GM18499 (cell line): ENCODE measurements at regions not wholly inside any gene's neighbourhood (a gene's known extent, or its start where the extent isn't known, plus 50 kb on each side); places are given as distances from the start of the nearest gene placed in this dataset.
A peak's percentile ranks its signal among the peaks of the same experiment; 100 is the strongest.

Experiments used
- ATAC-seq: cut with Tn5 transposase; IDR thresholded peaks from one replicate; pipeline ENCODE4 v1.9.1; 2021; ENCODE audit warnings: moderate number of reproducible peaks; ENCODE audit not compliant: insufficient read depth, unreplicated experiment

DNA sequence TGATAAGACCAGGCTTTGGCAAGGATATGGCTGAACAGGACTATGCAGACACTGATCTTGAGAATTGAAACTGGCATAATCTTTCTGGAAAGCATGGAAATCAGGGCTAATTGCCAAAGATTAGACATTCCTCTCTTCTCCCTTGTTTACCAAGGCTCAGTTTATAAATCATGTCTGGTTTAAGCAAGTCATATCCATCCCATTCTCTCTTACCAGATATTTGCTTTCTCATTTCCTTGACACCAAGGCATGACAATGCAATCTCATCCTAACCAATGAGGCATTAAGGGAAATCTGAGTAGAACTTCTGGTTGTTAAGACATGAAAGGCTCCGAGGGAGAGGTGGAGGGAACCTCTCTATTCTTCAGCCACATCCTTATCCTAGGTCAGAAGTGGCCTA lies 110.3 kb upstream of the CEP85L start:
- no peak for ATAC-seq

- no peak for ATAC-seq
Observed at GRCh38 chr6:118758946-118759345, 107.6 kb upstream of the CEP85L start.

DNA sequence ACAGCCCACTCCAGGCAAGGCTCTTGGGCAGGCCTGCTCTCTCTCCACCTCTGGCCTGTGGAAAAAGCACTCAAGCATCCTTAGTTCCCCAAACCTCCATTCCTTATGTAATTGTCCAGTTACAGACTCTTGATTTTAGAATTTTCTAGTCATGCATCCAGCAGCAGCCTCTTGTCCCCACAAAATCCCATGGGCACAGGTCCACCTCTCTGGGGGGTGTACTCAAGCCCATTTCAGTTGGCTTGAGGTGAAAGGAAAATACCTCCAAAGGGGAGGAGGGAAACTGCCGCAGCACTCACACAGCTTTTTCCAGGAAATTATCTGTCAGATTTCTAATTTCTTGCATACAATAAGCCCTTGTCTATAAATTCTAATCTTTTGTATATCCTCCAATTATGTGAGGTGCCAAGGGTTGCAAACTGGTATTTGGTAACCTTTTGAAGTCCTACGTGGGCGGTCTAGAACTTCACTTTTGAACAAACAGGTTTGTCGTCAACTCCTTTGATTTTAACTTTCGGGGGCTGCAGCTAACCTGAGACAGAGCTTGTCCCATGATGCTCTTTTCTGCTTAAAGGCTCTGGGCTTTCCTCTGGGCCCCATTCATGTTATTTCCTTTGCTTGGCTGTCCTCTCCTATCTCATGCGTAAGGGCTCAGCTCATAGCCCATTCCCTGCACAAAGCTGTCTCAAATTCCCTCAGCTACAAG lies 104.7 kb upstream of the CEP85L start:
- no peak for ATAC-seq

GRCh38 chr6:118752803-118753202 lies 101.4 kb upstream of the CEP85L start:
- no peak for ATAC-seq

GRCh38 chr6:118751072-118751471 lies 99.7 kb upstream of the CEP85L start:
- ATAC-seq = no peak

- no peak for ATAC-seq
Observed at GRCh38 chr6:118750143-118750542, 98.8 kb upstream of the CEP85L start.

DNA sequence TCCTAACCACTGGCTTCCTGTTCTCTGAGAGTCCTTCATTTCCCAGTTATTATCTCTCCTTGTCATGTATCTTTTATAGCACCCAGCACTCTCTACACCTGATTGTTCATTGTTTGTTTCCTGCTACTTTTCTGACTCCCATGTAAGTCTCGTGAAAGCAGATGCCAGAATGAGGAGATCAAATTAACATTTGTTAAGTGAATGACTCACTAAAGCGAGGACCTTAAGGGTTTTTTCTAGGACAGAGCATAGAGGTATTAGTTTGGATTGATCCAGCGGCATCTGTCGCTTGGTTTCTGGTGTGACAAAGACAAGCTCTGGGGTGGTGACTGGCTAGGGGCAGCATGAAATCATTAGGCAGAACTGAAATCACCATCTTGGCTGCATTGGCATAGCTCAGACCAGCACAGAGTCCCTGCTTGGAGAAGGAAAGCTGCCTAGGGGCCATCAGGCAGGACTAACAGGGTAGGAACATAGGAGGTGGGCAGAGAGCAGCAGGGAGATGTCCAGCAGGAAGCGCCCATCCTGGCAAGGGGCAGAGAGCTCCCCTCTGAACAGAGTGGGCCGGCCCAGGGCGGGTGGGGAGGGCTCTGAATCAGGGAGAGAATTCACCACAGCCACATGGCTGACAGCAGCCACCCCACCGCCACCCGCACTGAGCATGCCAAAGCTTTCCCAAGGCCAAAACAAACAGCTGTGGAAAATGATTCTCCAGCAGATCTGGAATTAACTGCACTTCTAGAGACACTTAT lies 97.1 kb upstream of the CEP85L start:
- ATAC-seq = no peak

DNA sequence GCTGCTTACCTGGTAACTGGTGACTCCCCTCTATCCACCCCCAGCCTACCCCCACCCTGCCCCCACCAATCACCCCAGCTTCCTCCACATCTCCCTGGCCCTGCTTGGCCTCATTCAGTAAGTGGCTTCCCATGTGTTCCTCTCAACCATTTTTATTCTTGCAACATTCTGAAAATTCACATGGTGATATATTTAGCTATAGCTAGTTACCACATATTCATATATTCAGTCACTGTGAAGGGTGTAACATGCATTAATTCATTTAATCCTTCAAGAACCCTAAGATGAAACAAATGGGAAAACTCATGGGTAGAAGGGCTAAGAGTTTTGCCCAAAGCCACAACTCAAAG lies 95.4 kb upstream of the CEP85L start:
- no peak for ATAC-seq

DNA sequence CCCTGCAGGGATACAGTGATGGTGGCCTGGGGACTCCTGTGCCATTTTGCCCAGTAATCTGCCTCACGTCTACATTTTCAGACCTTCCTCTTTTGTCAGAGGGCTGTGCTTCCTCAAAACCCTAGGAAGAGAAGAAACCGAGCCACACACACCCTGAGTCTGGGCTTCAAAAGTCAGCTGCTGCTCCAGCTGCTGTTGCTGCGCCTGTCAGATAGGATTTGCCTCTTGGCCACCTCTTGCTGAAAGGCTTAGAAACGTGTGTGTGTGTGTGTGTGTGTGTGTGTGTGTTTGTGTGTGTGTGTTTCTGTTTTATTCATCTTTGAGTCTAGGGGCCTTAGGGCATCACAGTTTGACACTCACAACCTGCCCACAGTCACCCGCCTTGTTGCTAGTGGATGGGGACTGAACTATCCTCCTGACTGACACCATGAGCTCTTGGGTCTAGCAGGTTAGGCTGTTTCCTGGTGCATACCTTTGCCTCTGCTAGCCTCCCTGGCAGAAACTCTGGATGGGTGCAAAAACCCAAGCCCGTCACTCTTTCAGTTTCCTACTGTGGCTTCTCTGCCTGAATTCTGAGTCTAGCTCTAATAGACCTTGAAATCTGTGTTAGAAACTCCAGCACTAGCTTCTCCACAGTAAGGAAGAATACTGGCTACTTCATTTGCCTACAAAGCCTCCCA lies 94.9 kb upstream of the CEP85L start:
- ATAC-seq = no peak

DNA sequence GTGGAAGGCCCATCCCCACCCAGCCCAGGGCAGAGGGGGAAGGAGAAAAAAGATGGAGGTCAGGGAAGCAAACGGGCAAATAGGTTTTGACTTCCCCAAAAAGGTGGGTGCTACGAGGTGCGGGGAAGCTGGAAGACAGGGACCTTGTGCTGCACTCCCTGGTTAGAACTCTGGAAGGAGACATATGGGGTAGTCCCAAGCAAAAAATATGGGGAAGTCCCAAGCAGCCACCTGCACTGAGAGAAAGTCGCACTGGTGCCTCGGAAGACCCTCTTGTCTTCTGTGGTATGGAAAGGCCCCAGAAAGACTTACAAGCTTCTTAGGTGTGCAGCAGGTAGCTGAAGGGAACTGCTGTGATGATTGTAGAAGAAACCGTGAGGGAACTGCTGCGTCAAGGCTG lies 93.8 kb upstream of the CEP85L start:
- ATAC-seq = no peak

DNA sequence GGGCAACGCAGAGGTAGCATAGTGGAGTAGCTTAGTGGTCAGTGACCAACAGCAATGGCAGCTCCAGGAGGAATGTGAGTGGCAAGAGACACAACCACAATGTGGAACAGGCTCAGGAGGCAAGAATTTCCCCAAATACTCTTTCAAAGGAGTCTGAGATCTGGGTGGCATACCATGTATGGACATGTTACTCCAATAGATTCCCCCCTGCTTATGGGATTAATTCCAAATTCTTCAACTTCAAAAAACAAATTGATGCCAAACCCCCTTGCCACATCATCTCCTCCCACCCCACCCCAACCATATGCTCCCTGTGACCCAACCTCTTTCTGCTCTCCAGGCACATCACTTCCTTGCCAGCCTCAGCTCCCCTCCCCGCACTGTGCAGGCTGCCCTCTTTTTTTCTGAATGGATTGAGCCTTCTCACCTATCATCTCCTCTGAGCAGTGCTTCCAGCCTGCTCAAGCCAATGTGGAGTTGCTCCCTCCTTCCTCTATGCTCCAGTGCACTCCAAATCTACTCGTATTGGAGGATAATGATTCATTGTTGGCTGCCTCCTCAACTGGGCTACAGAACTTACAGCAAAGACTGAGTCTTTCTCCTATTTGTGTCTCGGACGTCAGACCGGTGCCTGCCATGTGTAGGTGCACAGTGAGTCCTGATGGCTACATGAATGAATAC lies 93.0 kb upstream of the CEP85L start:
- ATAC-seq = no peak

DNA sequence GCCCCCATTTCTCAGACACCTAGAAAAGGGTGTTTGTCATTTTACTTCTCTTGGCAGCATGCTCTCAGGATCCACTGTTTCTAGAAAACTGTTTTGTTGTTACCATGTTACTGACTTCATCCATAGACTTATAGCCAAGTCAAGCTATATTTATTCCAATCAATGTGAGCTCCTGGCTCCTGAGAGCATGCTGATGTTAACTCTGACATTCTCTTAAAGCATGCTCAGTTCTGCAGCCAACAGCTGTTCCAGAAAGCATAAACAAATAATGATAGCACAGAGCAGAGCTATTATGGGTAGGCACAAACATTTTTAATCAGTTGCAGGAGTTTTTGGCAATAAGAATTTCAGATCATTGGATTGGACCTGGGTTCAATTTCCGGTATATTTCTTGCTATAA lies 92.4 kb upstream of the CEP85L start:
- ATAC-seq = no peak

DNA sequence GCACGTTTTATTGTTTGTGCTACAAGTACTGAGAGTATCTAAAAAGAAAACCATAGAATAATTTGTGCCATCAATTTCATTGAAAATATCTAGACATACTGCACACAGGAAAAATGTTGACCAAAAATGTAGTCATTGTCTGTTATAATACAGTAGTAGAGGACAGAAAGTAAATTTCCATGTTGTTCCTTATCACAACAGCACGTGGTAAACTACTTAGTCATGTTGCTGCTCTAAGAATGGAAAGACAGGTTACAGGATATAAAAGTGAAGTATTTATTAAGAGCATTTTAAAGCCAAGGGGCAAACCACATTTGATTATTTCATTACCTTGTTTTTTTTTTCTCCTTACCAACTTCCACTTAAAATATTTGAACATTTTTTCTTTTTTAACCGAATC lies 89.0 kb upstream of the CEP85L start:
- ATAC-seq = no peak

DNA sequence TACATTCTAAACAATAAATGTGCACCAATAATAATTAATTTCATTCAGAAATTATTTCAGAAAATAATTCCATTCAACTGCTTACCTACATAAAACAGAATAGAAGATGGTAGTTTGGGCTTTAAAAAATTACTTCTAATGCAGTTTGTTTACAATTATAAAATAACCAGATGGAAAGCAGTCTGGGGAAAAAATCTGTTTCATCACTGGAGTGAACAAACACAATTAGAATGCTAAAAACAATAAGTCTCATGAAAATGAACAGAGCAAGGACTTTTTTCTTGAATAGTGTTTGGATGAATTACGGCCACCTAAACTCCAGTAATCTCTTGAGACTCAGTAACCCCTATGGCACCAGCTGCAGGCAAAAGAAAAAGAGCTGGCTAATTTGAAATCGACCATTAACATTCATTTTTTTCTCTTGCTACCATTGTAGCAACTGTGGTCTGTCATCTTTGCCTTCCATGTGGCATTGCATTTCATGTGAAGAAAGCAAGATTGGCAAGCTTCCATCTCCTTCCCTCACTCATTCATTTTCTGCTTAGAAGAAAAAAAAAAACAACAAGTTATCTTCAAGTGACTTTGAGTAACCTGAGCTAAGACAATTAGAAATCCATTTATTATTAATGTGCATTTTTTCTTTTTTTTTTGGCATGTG lies 88.4 kb upstream of the CEP85L start:
- no peak for ATAC-seq

DNA sequence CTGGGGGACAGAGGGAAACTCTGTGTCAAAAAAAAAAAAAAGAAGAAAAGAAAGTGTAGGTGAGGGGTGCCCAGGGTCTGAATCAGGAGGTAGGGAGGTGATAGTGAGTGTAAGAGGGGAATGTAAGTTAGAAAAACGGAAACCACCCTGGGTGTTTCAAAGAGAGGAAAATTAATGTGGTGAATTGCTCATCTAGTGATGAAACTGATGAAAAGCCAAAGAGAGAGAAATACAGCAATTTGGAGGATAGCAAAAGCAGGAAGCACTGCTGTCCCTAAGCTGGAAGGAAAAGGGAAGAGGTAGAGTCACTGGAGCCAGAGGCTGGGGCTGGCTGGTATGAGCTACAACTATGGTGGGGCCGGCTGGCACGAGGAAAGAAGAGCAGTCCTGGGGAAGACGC lies 85.0 kb upstream of the CEP85L start:
- no peak for ATAC-seq

- no peak for ATAC-seq
Observed at GRCh38 chr6:118735320-118735719, 83.9 kb upstream of the CEP85L start.

DNA sequence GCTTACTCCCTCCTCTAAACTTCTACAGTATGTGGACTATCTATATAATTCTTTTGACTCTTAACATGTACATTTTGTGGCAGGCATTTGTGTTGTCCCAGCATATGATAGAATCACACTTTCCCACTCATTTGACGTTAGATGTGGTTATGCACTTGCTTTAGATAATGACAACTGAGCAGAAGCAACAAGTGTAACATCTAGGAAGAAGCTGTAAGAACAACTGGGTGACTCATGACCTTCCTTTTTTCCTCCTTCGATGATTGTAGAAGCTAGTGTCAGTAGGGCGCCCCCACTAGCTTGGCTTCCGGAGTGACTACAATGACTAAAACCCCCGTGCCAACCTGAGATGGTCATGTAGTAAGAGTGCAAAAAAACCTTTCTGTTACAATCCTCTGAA lies 74.6 kb upstream of the CEP85L start:
- ATAC-seq = no peak

GRCh38 chr6:118724211-118724610 lies 72.8 kb upstream of the CEP85L start:
- peak; percentile 93 for ATAC-seq

GRCh38 chr6:118722829-118723813 lies 71.7 kb upstream of the CEP85L start:
- ATAC-seq = no peak
